Nephron progenitor cell (in vitro differentiated cells): ENCODE measurements at regions not wholly inside any gene's neighbourhood (a gene's known extent, or its start where the extent isn't known, plus 50 kb on each side); places are given as distances from the start of the nearest gene placed in this dataset.

Experiments used
- DNase-seq: peaks from one replicate; pipeline ENCODE4 v3.0.0; 2021
- H3K27ac Mint-ChIP-seq: 2 replicates; pipeline ENCODE4 v1.8.0; 2021; ENCODE audit warnings: mild to moderate bottlenecking, moderate library complexity, mixed read lengths
- H3K27me3 Mint-ChIP-seq: 2 replicates; pipeline ENCODE4 v1.8.0; 2021; ENCODE audit warnings: mild to moderate bottlenecking, low read depth, mixed read lengths; ENCODE audit not compliant: poor library complexity
- H3K36me3 Mint-ChIP-seq: 2 replicates; pipeline ENCODE4 v1.8.0; 2021; ENCODE audit warnings: low read depth, mixed read lengths
- H3K4me1 Mint-ChIP-seq: 2 replicates; pipeline ENCODE4 v1.8.0; 2021; ENCODE audit warnings: mixed read lengths
- H3K4me3 Mint-ChIP-seq: 2 replicates; pipeline ENCODE4 v1.8.0; 2021; ENCODE audit warnings: mild to moderate bottlenecking, moderate library complexity, mixed read lengths
- H3K9me3 Mint-ChIP-seq: 2 replicates; pipeline ENCODE4 v1.8.0; 2021; ENCODE audit warnings: mild to moderate bottlenecking, moderate library complexity, mixed read lengths
- TF ChIP-seq, protein P1 (sequence below): fragments of 200-600 bp; sonication (generic); IDR thresholded peaks from 2 replicates; pipeline ENCODE4 v1.5.0; 2021; ENCODE audit warnings: antibody characterized with exemption

DNA sequence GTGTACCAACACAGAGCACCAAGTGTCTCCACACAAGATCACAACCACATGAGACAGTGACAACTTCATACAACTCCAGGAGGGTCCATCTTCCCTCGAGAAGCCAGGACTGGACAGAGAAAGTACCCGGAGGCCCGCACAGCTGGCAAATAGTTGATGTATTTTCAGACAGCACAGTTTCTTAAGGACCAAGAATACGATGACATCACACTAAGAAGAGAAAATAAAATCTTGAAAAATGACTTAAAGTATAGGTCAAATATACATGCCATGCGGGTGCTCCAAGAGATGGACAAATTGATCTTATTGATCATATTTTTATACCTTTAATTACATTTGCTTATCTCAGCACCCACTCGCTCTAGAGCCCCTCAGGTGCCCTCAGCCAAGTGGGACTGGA is 145.5 kb downstream of the RNASET2 start:
- no peaks in the 10 kb centered on the region for H3K4me1 Mint-ChIP-seq

DNA sequence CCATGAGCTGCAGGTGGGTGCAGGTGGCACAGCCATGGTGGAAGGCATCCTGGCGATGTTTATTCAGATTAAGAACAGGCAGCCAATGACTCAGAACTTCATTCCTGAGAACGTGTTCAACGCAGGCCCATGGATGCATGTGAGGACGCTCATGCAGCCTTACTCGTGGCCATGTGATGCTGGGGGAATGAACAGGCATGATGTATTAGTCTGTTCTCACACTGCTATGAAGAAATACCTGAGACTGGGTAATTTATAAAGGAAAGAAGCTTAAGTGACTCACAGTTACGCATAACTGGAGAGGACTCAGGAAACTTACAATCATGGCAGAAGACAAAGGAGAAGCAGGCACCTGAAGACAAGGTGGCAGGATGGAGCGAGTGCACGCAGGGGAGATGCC is 146.6 kb downstream of the RNASET2 start:
- peaks cover 19% of the 10 kb centered on the region for H3K36me3 Mint-ChIP-seq
- no peak for DNase-seq
- no peak overlapping the region for H3K27ac Mint-ChIP-seq
- H3K27me3 Mint-ChIP-seq, result peaks cover 24% of the 10 kb centered on the region
- H3K4me3 Mint-ChIP-seq, result no peak overlapping the region
- peaks cover 38% of the 10 kb centered on the region for H3K9me3 Mint-ChIP-seq
- TF ChIP-seq, protein P1, sequence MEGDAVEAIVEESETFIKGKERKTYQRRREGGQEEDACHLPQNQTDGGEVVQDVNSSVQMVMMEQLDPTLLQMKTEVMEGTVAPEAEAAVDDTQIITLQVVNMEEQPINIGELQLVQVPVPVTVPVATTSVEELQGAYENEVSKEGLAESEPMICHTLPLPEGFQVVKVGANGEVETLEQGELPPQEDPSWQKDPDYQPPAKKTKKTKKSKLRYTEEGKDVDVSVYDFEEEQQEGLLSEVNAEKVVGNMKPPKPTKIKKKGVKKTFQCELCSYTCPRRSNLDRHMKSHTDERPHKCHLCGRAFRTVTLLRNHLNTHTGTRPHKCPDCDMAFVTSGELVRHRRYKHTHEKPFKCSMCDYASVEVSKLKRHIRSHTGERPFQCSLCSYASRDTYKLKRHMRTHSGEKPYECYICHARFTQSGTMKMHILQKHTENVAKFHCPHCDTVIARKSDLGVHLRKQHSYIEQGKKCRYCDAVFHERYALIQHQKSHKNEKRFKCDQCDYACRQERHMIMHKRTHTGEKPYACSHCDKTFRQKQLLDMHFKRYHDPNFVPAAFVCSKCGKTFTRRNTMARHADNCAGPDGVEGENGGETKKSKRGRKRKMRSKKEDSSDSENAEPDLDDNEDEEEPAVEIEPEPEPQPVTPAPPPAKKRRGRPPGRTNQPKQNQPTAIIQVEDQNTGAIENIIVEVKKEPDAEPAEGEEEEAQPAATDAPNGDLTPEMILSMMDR, result no peak
- H3K4me1 Mint-ChIP-seq, result no peaks in the 10 kb centered on the region

More for the DNA sequence above, 145.5 kb downstream of the RNASET2 start:
- DNase-seq, result no peak
- peaks cover 17% of the 10 kb centered on the region for H3K27me3 Mint-ChIP-seq
- H3K9me3 Mint-ChIP-seq, result peaks cover 27% of the 10 kb centered on the region
- H3K36me3 Mint-ChIP-seq, result peaks cover 14% of the 10 kb centered on the region
- no peak overlapping the region for H3K4me3 Mint-ChIP-seq
- TF ChIP-seq, protein P1, result no peak
- H3K27ac Mint-ChIP-seq, result no peak overlapping the region

DNA sequence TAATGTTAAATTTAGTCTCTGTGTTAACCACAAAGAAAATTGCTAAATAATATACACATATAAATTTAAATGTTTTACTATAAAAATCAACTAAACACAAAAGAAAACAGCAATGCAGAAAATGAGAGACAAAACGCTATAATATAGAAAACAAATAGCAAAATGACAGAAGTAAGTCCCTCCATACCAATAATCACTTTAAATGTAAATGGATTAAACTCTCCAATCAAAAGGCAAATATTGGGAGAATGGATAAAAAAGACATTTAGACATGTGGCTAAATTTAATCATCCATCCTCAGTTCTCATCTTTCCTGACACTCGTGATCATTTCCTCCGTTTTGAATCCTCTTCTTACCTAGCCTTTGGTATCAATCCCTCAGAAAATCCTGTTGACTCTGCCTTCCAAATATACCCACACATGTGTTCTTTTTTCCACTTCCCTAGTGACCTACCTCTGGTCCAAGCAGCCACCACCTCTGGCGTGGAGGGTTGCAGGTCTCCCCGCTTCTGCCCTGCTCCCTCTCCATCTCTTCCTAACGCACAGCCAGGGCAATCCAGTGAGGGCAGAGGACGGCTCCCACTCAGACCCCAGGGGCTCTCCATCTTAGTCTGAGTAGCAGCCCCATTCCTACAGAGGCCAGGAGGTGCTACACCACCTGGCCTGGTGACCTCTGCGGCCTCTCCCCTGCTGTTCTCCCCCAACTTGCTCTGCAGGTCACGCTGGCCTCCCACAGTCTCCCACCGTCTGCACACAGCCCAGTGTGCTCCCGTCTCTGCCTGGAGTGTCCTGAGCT is 149.2 kb downstream of the RNASET2 start:
- DNase-seq, result no peak
- Mint-ChIP-seq H3K27ac (no peak overlapping the region), H3K4me1 (no peaks in the 10 kb centered on the region), H3K4me3 (no peak overlapping the region), H3K9me3 (peaks cover 40% of the 10 kb centered on the region), H3K27me3 (peaks cover 21% of the 10 kb centered on the region), H3K36me3 (peaks cover 19% of the 10 kb centered on the region)
- TF ChIP-seq, protein P1, result no peak

DNA sequence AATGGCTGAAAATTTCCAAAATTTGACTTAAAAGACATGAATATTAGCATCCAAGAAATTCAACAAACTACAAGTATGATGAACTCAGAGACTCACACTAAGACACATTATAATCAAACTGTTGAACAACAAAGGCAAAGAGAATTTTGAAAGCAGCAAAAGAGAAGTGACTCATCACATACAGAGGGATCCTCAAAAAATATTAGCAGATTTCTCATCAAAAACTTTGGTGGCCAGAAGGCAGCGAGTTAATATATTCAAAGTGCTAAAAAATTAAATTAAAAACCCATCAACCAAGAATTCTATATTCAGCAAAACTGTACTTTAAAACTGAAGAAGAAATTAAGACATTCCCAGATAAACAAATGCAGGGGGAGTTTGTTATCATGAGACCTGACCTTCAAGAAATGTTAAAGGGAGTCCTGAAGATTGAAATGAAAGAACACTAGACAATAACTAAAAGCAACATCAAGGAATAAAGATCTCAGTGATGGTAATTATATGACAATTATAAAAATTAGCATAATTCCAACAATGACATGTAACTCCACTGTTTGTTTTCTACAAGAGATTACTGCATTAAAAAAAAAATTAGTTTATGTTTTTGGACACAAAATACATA is 150.0 kb downstream of the RNASET2 start:
- DNase-seq, result no peak
- no peak overlapping the region for H3K4me3 Mint-ChIP-seq
- no peak overlapping the region for H3K27ac Mint-ChIP-seq
- H3K27me3 Mint-ChIP-seq, result peaks cover 17% of the 10 kb centered on the region
- TF ChIP-seq, protein P1, result no peak
- peaks cover 40% of the 10 kb centered on the region for H3K9me3 Mint-ChIP-seq
- H3K4me1 Mint-ChIP-seq, result no peaks in the 10 kb centered on the region
- peaks cover 19% of the 10 kb centered on the region for H3K36me3 Mint-ChIP-seq

DNA sequence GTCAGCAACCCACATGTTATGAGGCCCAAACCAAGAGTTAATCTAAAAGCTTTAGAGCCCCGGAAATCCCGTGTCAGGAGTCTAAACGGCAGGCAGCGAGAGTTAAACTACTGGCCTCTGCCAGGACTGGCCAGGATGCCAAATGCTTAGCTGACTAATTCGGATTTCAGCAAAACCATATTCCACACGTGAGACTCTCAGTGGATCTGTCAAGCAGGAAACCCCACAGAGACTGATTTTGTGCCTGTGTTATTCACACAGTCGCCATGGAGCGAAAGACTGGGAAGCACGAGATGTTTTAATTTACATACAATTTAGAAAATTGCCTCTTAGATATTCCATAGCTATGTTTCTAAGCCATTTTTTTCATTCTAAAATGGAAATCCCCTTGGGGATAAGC is 152.9 kb downstream of the RNASET2 start:
- Mint-ChIP-seq H3K9me3 (peaks cover 36% of the 10 kb centered on the region), H3K4me3 (no peak overlapping the region), H3K4me1 (no peaks in the 10 kb centered on the region), H3K27ac (no peak overlapping the region), H3K36me3 (peaks cover 19% of the 10 kb centered on the region), H3K27me3 (peaks cover 12% of the 10 kb centered on the region)
- no peak for DNase-seq
- TF ChIP-seq, protein P1, result no peak
